ENCODE measurements at regions not wholly inside any gene's neighbourhood (a gene's known extent, or its start where the extent isn't known, plus 50 kb on each side); places are given as distances from the start of the nearest gene placed in this dataset.

DNA sequence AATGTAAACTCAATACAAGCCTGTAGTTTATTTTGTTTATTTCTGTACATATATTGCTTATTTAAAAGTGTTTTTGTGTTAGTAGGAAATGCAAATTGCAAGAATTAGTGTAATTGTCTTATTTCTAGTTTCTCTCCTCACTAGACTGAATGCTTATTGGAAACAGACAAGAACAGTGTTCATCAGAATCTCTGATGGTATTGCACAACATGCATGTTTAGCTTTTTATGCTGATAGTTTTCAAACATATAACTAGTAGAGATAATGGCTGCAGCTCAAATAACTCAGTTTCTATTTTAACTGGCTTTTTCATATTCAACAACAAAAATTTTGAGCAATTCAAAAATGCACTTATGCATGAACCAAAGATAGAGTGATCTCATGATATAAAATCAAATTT is 68.8 kb upstream of the HTR4 start:
- H3K4me2 ChIP-seq (ENCODE audit: low read depth, low read length, poor library complexity, severe bottlenecking), result no peak overlapping the region
- H3K4me3 ChIP-seq (ENCODE audit: insufficient read depth, low read length, poor library complexity, severe bottlenecking), result no peak overlapping the region
- no peaks in the 10 kb centered on the region for H3F3A ChIP-seq (ENCODE audit: insufficient read depth)
- no peaks in the 10 kb centered on the region for H3K36me3 ChIP-seq (ENCODE audit: low read length)
- H2AFZ ChIP-seq (ENCODE audit: low read depth, low read length, severe bottlenecking), result no peak overlapping the region
- H3K9ac ChIP-seq (ENCODE audit: low read length), result no peak overlapping the region
- no peaks in the 10 kb centered on the region for H3K27me3 ChIP-seq (ENCODE audit: low read length)
- H3K27ac ChIP-seq (ENCODE audit: low read depth, low read length), result no peak overlapping the region
- no peaks in the 10 kb centered on the region for H3K9me3 ChIP-seq (ENCODE audit: insufficient read depth, low read length)
- no peak for TF ChIP-seq CTCF (IDR thresholded peaks at IDR 0.05; ENCODE audit: insufficient read depth, low read length, poor library complexity, severe bottlenecking)
- no peak for TF ChIP-seq EZH2phosphoT487 (conservative IDR thresholded peaks at IDR 0.05; ENCODE audit: low read length)
- H3K9me2 ChIP-seq (replicated peaks; ENCODE audit: insufficient read depth, low read length), result no peaks in the 10 kb centered on the region
- no peaks in the 10 kb centered on the region for H4K20me1 ChIP-seq (ENCODE audit: low read depth, low read length)
- no peaks in the 10 kb centered on the region for H3K79me2 ChIP-seq (ENCODE audit: insufficient read depth, low read length)

DNA sequence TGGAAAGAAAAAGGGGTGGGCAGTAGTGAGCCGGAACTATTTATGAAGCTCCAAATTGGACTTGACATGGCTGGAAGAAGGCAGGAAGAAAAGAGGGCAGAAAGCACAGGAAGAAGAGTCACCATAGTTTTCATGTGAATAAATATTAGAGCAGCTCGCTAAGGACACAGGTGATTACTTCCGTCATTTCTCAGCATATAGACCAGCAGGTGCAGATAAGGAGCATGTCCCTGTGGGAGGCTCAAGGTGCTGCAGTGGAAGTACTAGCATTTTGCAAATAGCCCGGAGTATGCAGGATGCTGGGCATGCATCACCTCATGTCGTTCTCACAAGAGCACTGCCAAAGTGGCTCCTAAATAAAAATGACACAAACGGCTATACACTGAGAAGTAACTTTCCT is 71.3 kb upstream of the HTR4 start:
- Histone ChIP-seq H3K9me2 (replicated peaks; ENCODE audit: insufficient read depth, low read length) (no peaks in the 10 kb centered on the region), H2AFZ (ENCODE audit: low read depth, low read length, severe bottlenecking) (no peak overlapping the region), H3K4me2 (ENCODE audit: low read depth, low read length, poor library complexity, severe bottlenecking) (no peak overlapping the region), H3K36me3 (ENCODE audit: low read length) (no peaks in the 10 kb centered on the region), H3K79me2 (ENCODE audit: insufficient read depth, low read length) (no peaks in the 10 kb centered on the region), H3K9ac (ENCODE audit: low read length) (no peak overlapping the region), H3K4me3 (ENCODE audit: insufficient read depth, low read length, poor library complexity, severe bottlenecking) (no peak overlapping the region), H3K27ac (ENCODE audit: low read depth, low read length) (no peak overlapping the region), H3K27me3 (ENCODE audit: low read length) (no peaks in the 10 kb centered on the region), H4K20me1 (ENCODE audit: low read depth, low read length) (no peaks in the 10 kb centered on the region), H3K9me3 (ENCODE audit: insufficient read depth, low read length) (no peaks in the 10 kb centered on the region), H3F3A (ENCODE audit: insufficient read depth) (no peaks in the 10 kb centered on the region)
- TF ChIP-seq CTCF (IDR thresholded peaks at IDR 0.05; ENCODE audit: insufficient read depth, low read length, poor library complexity, severe bottlenecking) (no peak), EZH2phosphoT487 (conservative IDR thresholded peaks at IDR 0.05; ENCODE audit: low read length) (no peak)

DNA sequence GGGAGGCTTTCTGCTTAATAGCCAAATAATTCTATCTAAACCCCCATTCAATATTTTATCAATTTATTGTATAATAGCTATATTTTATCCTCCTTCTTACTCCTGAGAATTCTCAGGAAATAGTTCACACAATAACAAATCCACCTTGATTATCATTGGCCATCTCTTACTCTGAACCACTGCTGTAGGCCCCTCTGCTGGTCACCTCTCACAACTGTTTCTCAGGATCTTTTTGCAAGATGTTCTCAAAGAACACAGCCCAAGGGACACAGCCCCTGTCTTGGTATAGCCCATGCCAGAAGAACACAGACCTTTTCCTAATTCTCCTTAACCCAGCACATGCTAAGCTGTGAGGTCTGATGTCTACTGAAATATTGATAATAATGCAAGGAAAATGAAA is 74.9 kb upstream of the HTR4 start:
- H3K9me2 ChIP-seq (replicated peaks; ENCODE audit: insufficient read depth, low read length), result no peaks in the 10 kb centered on the region
- H3K27me3 ChIP-seq (ENCODE audit: low read length), result no peaks in the 10 kb centered on the region
- H3K79me2 ChIP-seq (ENCODE audit: insufficient read depth, low read length), result no peaks in the 10 kb centered on the region
- H3K36me3 ChIP-seq (ENCODE audit: low read length), result no peaks in the 10 kb centered on the region
- no peaks in the 10 kb centered on the region for H4K20me1 ChIP-seq (ENCODE audit: low read depth, low read length)
- H3K9ac ChIP-seq (ENCODE audit: low read length), result no peak overlapping the region
- H3K4me2 ChIP-seq (ENCODE audit: low read depth, low read length, poor library complexity, severe bottlenecking), result no peak overlapping the region
- no peaks in the 10 kb centered on the region for H3K9me3 ChIP-seq (ENCODE audit: insufficient read depth, low read length)
- H3K4me3 ChIP-seq (ENCODE audit: insufficient read depth, low read length, poor library complexity, severe bottlenecking), result no peak overlapping the region
- no peak overlapping the region for H3K27ac ChIP-seq (ENCODE audit: low read depth, low read length)
- no peak overlapping the region for H2AFZ ChIP-seq (ENCODE audit: low read depth, low read length, severe bottlenecking)
- no peaks in the 10 kb centered on the region for H3F3A ChIP-seq (ENCODE audit: insufficient read depth)
- TF ChIP-seq CTCF (IDR thresholded peaks at IDR 0.05; ENCODE audit: insufficient read depth, low read length, poor library complexity, severe bottlenecking) (no peak), EZH2phosphoT487 (conservative IDR thresholded peaks at IDR 0.05; ENCODE audit: low read length) (no peak)

GRCh38 chr5:148730270-148730669 is 75.9 kb upstream of the HTR4 start:
- H2AFZ ChIP-seq (ENCODE audit: low read depth, low read length, severe bottlenecking), result no peak overlapping the region
- H3K36me3 ChIP-seq (ENCODE audit: low read length), result no peaks in the 10 kb centered on the region
- H3K4me2 ChIP-seq (ENCODE audit: low read depth, low read length, poor library complexity, severe bottlenecking), result no peak overlapping the region
- no peaks in the 10 kb centered on the region for H3K9me3 ChIP-seq (ENCODE audit: insufficient read depth, low read length)
- H3K79me2 ChIP-seq (ENCODE audit: insufficient read depth, low read length), result no peaks in the 10 kb centered on the region
- no peaks in the 10 kb centered on the region for H3K9me2 ChIP-seq (replicated peaks; ENCODE audit: insufficient read depth, low read length)
- no peak overlapping the region for H3K9ac ChIP-seq (ENCODE audit: low read length)
- H3K4me3 ChIP-seq (ENCODE audit: insufficient read depth, low read length, poor library complexity, severe bottlenecking), result no peak overlapping the region
- no peaks in the 10 kb centered on the region for H4K20me1 ChIP-seq (ENCODE audit: low read depth, low read length)
- H3K27ac ChIP-seq (ENCODE audit: low read depth, low read length), result no peak overlapping the region
- H3F3A ChIP-seq (ENCODE audit: insufficient read depth), result no peaks in the 10 kb centered on the region
- no peaks in the 10 kb centered on the region for H3K27me3 ChIP-seq (ENCODE audit: low read length)
- TF ChIP-seq EZH2phosphoT487 (conservative IDR thresholded peaks at IDR 0.05; ENCODE audit: low read length) (no peak), CTCF (IDR thresholded peaks at IDR 0.05; ENCODE audit: insufficient read depth, low read length, poor library complexity, severe bottlenecking) (no peak)
